GM12878 (cell line): ENCODE measurements at regions not wholly inside any gene's neighbourhood (a gene's known extent, or its start where the extent isn't known, plus 50 kb on each side); places are given as distances from the start of the nearest gene placed in this dataset.

Source experiments
- ATAC-seq: fragments of 200-7000 bp; cut with Tn5 transposase; 3 replicates; pipeline ENCODE4 v1.9.1; 2020; ENCODE audit warnings: mild to moderate bottlenecking, moderate library complexity
- BruUV-seq: library from RNA; stranded (reverse); fragments of 400-500 nt; replicated peaks from 2 replicates; lab custom pipeline; 2021; lab: Mats Ljungman, UMichigan
- CTCF ChIA-PET: fragments of 300-600 bp; sonication (Branson Sonifier 250); formaldehyde crosslinking; extraction: SDS; loops from one replicate; lab custom pipeline; 2021; ENCODE audit warnings: inconsistent platforms; lab: Yijun Ruan, JAX
- POLR2A ChIA-PET: fragments of 350-600 bp; formaldehyde crosslinking; extraction: SDS; loops from one replicate; lab custom pipeline; 2021; ENCODE audit warnings: inconsistent platforms; lab: Charles Lee
- RAD21 ChIA-PET: fragments of 300-600 bp; sonication (Branson Sonifier 250); formaldehyde crosslinking; loops from one replicate; lab custom pipeline; 2023; ENCODE audit warnings: antibody characterized with exemption; ENCODE audit not compliant: unreplicated experiment; lab: Charles Lee
- SMC1A ChIA-PET: fragments of 300-600 bp; sonication (Branson Sonifier 250); formaldehyde crosslinking; loops from one replicate; lab custom pipeline; 2023; ENCODE audit not compliant: unreplicated experiment, uncharacterized antibody; lab: Charles Lee
- DNase-seq: peaks from one replicate; pipeline ENCODE4 v3.0.0-alpha.2; 2011; ENCODE audit warnings: low read depth, low spot score
- FAIRE-seq: peaks from 3 replicates; lab custom pipeline; 2011; peaks lifted over from hg19 to GRCh38; lab: Jason Lieb, UNC
- H2AFZ ChIP-seq: 2 replicates; pipeline ENCODE4 v1.6.0; 2011; ENCODE audit warnings: low read depth, low read length, control low read depth; ENCODE audit not compliant: control insufficient read depth
- H3K27ac ChIP-seq: 2 replicates; pipeline ENCODE4 v1.5.1; 2011; ENCODE audit warnings: control low read depth; ENCODE audit not compliant: control insufficient read depth, insufficient read depth
- H3K27me3 ChIP-seq, 2 experiments: replicated peaks in 1 of 2; 2 replicates each; pipeline versions ENCODE4 v1.6.0 to v1.6.1; 2011; ENCODE audit warnings: low read length in 1 of 2; ENCODE audit not compliant: control insufficient read depth in 2 of 2, insufficient read depth in 2 of 2
- H3K36me3 ChIP-seq, 2 experiments: 2 replicates each; pipeline ENCODE4 v1.5.1; 2011; ENCODE audit warnings: low read length in 1 of 2; ENCODE audit not compliant: control insufficient read depth in 2 of 2, insufficient read depth in 2 of 2
- H3K4me1 ChIP-seq: 2 replicates; pipeline ENCODE4 v1.6.1; 2011; ENCODE audit warnings: mild to moderate bottlenecking, low read length, moderate library complexity, mixed read lengths; ENCODE audit not compliant: control insufficient read depth, insufficient read depth
- H3K4me2 ChIP-seq: 2 replicates; pipeline ENCODE4 v1.6.0; 2011; ENCODE audit warnings: control low read depth; ENCODE audit not compliant: control insufficient read depth, insufficient read depth
- H3K4me3 ChIP-seq: fragments of 200-600 bp; sonication (generic); 2 replicates; pipeline ENCODE4 v1.5.1; 2016
- H3K79me2 ChIP-seq: 2 replicates; pipeline ENCODE4 v1.6.0; 2011; ENCODE audit warnings: low read length; ENCODE audit not compliant: control insufficient read depth, insufficient read depth
- H3K9ac ChIP-seq: 2 replicates; pipeline ENCODE4 v1.8.0; 2011; ENCODE audit warnings: low read length, control low read depth, mixed read lengths; ENCODE audit not compliant: control insufficient read depth, insufficient read depth
- H3K9me3 ChIP-seq: replicated peaks from 3 replicates; pipeline ENCODE4 v1.5.1; 2011; ENCODE audit warnings: mild to moderate bottlenecking, low read length; ENCODE audit not compliant: control insufficient read depth, insufficient read depth
- H4K20me1 ChIP-seq: 2 replicates; pipeline ENCODE4 v1.6.0; 2011; ENCODE audit not compliant: control insufficient read depth, insufficient read depth
- NFYA ChIP-seq: IDR thresholded peaks from 2 replicates; pipeline ENCODE4 v1.6.1; 2011; ENCODE audit warnings: low read depth, mild to moderate bottlenecking, low read length, improper control_type of control experiment, borderline replicate concordance
- NR2C2 ChIP-seq: IDR thresholded peaks from 2 replicates; pipeline ENCODE4 v1.6.1; 2011; ENCODE audit warnings: borderline replicate concordance, low read depth; ENCODE audit not compliant: control insufficient read depth, insufficient read length
- NRF1 ChIP-seq: conservative IDR thresholded peaks from 2 replicates; pipeline ENCODE4 v1.6.1; 2011; ENCODE audit warnings: mild to moderate bottlenecking, low read depth, low read length, improper control_type of control experiment
- PAX5 ChIP-seq: IDR thresholded peaks from 2 replicates; pipeline ENCODE4 v1.6.1; 2011; ENCODE audit warnings: low read depth, low read length, borderline replicate concordance
- RELA ChIP-seq: fragments of 450-650 bp; IDR thresholded peaks from 2 replicates; pipeline ENCODE4 v1.8.0; 2014; ENCODE audit warnings: borderline replicate concordance; ENCODE audit not compliant: partially characterized antibody
- SREBF2 ChIP-seq: IDR thresholded peaks from 2 replicates; pipeline ENCODE4 v1.6.1; 2012; ENCODE audit warnings: mild to moderate bottlenecking, low read length
- ZZZ3 ChIP-seq: IDR thresholded peaks from 2 replicates; pipeline ENCODE4 v1.6.1; 2011; ENCODE audit warnings: low read depth; ENCODE audit not compliant: control insufficient read depth, insufficient read length
- WGBS: methylation state at CpG from one replicate; pipeline ENCODE4 v1.1.6; 2016; ENCODE audit warnings: low lambda C conversion rate; ENCODE audit not compliant: insufficient replicate concordance, insufficient coverage; ENCODE audit errors: missing lambda C conversion rate; 5-methylcytosine and 5-hydroxymethylcytosine counted together
- in situ Hi-C: fragments of 300-500 bp; cut with MboI; formaldehyde crosslinking; loops from 9 replicates; pipeline ENCODE4 v1.14.3; 2018; ENCODE audit warnings: mixed read lengths
- intact Hi-C: fragments of 100-400 bp; cut with micrococcal nuclease; formaldehyde crosslinking; loops from one replicate; pipeline ENCODE4 v1.14.2; 2022; ENCODE audit not compliant: unreplicated experiment
- TF ChIP-seq, protein P1 (sequence below): IDR thresholded peaks from 2 replicates; pipeline ENCODE4 v1.6.1; 2012; ENCODE audit warnings: low read depth, low read length, improper control_type of control experiment
- TF ChIP-seq, protein P2 (sequence below): fragments of 450-650 bp; IDR thresholded peaks from 2 replicates; pipeline ENCODE4 v1.6.1; 2017; ENCODE audit warnings: mild to moderate bottlenecking, low read depth, inconsistent platforms; ENCODE audit not compliant: poor library complexity, severe bottlenecking

DNA sequence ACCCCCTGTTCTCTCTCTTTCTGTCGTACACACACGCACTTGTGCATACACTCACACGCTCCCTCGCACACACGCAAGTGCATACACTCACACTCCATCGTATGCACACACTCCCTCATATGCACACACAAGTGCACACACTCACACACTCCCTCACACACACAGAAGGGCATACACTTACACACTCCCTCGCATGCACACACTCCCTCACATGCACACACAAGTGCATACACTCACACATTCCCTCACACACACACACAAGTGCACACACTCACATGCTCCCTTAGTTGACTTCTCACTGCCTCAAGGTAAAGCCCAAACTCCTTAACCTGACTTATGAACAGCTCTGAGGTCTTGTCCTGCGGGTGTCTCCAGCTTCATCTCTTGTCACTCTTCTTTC lies 78.7 kb downstream of the NOG start:
- DNase-seq, result no peak
- Histone ChIP-seq H3K27me3 (peaks cover 1 to 3% of the 10 kb centered on the region in 2 experiments; a peak in 3 of 4 replicates), H2AFZ (no peak overlapping the region), H3K4me3 (no peak overlapping the region), H3K9me3 (no peaks in the 10 kb centered on the region), H4K20me1 (no peaks in the 10 kb centered on the region), H3K4me2 (no peak overlapping the region), H3K9ac (no peak overlapping the region), H3K36me3 (no peaks in the 10 kb centered on the region), H3K79me2 (no peaks in the 10 kb centered on the region), H3K4me1 (no peaks in the 10 kb centered on the region), H3K27ac (no peak overlapping the region)
- no peak for FAIRE-seq
- intact Hi-C loops (no loop called here), in situ Hi-C loops (no loop called here)
- no peak for ATAC-seq
- no peak for TF ChIP-seq RELA
- no peak for TF ChIP-seq PAX5
- no peak for TF ChIP-seq ZZZ3
- TF ChIP-seq NFYA, result no peak
- no peak for TF ChIP-seq NRF1
- no peak for TF ChIP-seq SREBF2
- TF ChIP-seq NR2C2, result no peak
- TF ChIP-seq, protein P1, sequence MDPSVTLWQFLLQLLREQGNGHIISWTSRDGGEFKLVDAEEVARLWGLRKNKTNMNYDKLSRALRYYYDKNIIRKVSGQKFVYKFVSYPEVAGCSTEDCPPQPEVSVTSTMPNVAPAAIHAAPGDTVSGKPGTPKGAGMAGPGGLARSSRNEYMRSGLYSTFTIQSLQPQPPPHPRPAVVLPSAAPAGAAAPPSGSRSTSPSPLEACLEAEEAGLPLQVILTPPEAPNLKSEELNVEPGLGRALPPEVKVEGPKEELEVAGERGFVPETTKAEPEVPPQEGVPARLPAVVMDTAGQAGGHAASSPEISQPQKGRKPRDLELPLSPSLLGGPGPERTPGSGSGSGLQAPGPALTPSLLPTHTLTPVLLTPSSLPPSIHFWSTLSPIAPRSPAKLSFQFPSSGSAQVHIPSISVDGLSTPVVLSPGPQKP, result no peak
- TF ChIP-seq, protein P2, sequence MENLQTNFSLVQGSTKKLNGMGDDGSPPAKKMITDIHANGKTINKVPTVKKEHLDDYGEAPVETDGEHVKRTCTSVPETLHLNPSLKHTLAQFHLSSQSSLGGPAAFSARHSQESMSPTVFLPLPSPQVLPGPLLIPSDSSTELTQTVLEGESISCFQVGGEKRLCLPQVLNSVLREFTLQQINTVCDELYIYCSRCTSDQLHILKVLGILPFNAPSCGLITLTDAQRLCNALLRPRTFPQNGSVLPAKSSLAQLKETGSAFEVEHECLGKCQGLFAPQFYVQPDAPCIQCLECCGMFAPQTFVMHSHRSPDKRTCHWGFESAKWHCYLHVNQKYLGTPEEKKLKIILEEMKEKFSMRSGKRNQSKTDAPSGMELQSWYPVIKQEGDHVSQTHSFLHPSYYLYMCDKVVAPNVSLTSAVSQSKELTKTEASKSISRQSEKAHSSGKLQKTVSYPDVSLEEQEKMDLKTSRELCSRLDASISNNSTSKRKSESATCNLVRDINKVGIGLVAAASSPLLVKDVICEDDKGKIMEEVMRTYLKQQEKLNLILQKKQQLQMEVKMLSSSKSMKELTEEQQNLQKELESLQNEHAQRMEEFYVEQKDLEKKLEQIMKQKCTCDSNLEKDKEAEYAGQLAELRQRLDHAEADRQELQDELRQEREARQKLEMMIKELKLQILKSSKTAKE, result no peak
- ChIA-PET CTCF (interaction anchor here (0.7 to 1.4 kb wide), 2 partner anchors 10 to 80 kb away, joined by 3 read pairs; no protein-coding TSS in a partner anchor), SMC1A (no interaction called here), RAD21 (no interaction called here), POLR2A (interaction anchor here (0.6 to 0.7 kb wide), 2 partner anchors 323 to 608 kb away, joined by 4 to 6 read pairs; no protein-coding TSS in a partner anchor)
- WGBS, result 60% methylated on average over 8 of the region's 8 CpGs
- BruUV-seq, result no TSS peak
